Large intestine (tissue), 3 donors: ENCODE measurements at regions not wholly inside any gene's neighbourhood (a gene's known extent, or its start where the extent isn't known, plus 50 kb on each side); places are given as distances from the start of the nearest gene placed in this dataset.

Experiments used
- DNase-seq, 2 donors: peaks; one replicate each; pipeline versions ENCODE4 v3.0.0 to v3.0.0-alpha.2; 2013
- H3K27ac ChIP-seq: one replicate; pipeline ENCODE4 v1.5.1; 2013; ENCODE audit warnings: low read length
- H3K27me3 ChIP-seq: 2 replicates; pipeline ENCODE4 v1.6.1; 2013; ENCODE audit warnings: low read length; ENCODE audit not compliant: control insufficient read depth, insufficient read depth
- H3K36me3 ChIP-seq: 2 replicates; pipeline ENCODE4 v1.6.1; 2013; ENCODE audit warnings: low read length; ENCODE audit not compliant: control insufficient read depth, insufficient read depth
- H3K4me1 ChIP-seq: one replicate; pipeline ENCODE4 v1.6.1; 2013; ENCODE audit warnings: low read length; ENCODE audit not compliant: control insufficient read depth, insufficient read depth
- H3K4me3 ChIP-seq: one replicate; pipeline ENCODE4 v1.5.1; 2013; ENCODE audit warnings: low read length
- H3K9me3 ChIP-seq: one replicate; pipeline ENCODE4 v1.6.1; 2013; ENCODE audit warnings: mild to moderate bottlenecking, low read depth, low read length, moderate library complexity; ENCODE audit not compliant: control insufficient read depth
- WGBS: methylation state at CpG from one replicate; pipeline ENCODE4 v1.1.5; 2013; ENCODE audit warnings: low lambda C conversion rate; ENCODE audit not compliant: insufficient coverage; 5-methylcytosine and 5-hydroxymethylcytosine counted together

DNA sequence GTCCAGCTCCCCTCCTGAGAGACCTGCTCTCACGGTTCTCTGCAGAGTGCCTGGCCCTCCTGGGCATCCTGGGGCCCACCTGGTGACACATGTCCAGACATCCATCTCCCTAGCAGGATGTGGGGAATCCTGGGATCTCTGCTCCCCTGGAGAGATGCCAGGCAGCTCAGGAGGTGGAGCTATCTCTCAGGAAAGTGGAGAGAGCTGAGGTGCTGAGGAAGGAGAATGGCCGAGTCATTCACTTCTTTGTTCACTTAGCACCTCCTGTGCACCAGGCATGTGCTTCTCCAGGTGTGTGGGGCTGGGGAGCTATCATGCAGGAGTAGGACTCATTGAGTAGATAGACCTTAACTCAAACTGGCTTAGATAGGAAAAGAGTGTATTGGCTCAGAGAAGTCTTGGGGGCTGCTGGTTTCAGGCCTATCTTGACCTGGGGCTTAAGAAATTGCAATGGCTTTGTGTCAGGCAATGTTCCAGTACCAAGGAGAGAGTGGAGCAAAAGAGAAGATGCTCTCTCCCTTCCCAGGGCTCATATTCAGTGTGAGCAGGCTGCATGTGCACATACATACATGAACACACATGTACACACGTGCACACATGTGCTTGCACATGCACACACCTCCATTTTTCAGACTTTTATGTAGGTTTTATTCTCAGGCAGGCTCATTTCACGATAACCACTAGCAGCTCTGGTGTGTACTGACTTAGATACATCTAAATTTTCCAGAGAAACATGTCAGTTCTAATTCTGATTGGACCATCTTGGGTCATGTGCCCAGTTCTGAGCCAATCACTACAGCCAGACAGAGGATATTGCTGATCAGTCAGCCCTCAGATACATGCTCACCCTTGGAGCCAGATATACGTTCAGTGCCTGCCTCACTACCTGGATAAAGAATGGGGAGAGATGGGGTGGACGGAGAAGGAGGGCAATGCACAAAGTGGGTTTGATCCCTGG lies 437.6 kb downstream of the PTPRU start:
- H3K36me3 ChIP-seq, result no peaks in the 10 kb centered on the region
- no CpG with 5 or more reads among the region's 6 CpGs for WGBS
- no peaks in the 10 kb centered on the region for H3K9me3 ChIP-seq
- H3K4me1 ChIP-seq, result no peaks in the 10 kb centered on the region
- no peak overlapping the region for H3K4me3 ChIP-seq
- no peak overlapping the region for H3K27ac ChIP-seq
- DNase-seq, result no peak
- no peaks in the 10 kb centered on the region for H3K27me3 ChIP-seq

DNA sequence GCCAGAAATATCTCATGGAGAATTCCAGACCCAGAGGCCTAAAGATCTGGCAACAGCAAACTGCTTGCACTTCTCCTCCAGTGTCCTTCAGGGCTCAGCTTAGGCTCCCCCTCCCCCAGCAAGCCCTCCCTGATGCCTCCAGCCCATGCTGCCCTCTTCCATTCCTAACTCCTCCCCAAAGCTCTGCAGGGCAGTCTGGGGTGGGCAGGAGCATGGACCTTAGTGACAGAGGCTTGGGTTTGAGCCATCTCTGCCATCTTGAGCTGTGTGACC lies 436.8 kb downstream of the PTPRU start:
- Histone ChIP-seq H3K4me1 (no peaks in the 10 kb centered on the region), H3K27ac (no peak overlapping the region), H3K27me3 (no peaks in the 10 kb centered on the region), H3K9me3 (no peaks in the 10 kb centered on the region), H3K36me3 (no peaks in the 10 kb centered on the region), H3K4me3 (no peak overlapping the region)
- no peak for DNase-seq

DNA sequence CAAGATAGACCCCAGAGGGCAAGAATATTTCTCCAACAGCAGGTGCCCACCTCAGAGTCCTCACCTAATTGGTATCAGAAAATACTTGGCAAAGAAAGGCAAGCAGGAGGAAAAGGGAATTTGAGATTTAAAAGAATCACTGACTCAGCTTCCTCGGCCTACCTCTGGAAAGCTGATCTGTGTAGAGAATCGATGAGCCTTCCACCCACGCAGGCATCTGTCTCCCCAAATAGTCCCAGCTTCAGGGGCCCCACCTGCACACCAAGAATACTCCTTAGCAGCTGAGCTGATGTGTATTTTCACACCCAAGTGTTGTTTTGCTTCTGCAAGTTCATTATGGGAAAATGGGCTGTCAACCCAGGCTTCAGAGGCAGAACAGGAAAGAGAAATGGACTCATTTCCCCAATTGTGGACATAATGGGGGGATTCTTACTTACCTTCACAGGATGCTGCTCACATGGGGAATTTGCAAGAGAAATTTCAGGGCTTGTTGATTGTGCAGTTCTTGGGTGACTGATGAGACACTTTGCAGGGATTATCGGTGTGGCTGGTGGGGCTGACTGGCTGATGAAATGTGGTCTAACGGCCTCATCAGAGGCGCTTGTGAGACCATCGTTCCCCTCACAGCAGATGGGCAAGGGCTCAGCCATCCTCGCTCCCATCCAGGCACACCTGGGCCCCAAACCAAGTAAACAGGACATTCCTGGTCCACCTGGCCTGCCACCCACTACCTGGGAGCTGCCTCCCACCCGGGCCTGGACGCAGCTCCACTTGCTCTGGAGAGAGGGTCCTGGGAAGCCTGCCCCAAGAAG lies 436.3 kb downstream of the PTPRU start:
- Histone ChIP-seq H3K27ac (no peak overlapping the region), H3K9me3 (no peaks in the 10 kb centered on the region), H3K4me1 (no peaks in the 10 kb centered on the region), H3K4me3 (no peak overlapping the region), H3K27me3 (no peaks in the 10 kb centered on the region), H3K36me3 (no peaks in the 10 kb centered on the region)
- no peak for DNase-seq
- WGBS, result no CpG with 5 or more reads among the region's 10 CpGs

DNA sequence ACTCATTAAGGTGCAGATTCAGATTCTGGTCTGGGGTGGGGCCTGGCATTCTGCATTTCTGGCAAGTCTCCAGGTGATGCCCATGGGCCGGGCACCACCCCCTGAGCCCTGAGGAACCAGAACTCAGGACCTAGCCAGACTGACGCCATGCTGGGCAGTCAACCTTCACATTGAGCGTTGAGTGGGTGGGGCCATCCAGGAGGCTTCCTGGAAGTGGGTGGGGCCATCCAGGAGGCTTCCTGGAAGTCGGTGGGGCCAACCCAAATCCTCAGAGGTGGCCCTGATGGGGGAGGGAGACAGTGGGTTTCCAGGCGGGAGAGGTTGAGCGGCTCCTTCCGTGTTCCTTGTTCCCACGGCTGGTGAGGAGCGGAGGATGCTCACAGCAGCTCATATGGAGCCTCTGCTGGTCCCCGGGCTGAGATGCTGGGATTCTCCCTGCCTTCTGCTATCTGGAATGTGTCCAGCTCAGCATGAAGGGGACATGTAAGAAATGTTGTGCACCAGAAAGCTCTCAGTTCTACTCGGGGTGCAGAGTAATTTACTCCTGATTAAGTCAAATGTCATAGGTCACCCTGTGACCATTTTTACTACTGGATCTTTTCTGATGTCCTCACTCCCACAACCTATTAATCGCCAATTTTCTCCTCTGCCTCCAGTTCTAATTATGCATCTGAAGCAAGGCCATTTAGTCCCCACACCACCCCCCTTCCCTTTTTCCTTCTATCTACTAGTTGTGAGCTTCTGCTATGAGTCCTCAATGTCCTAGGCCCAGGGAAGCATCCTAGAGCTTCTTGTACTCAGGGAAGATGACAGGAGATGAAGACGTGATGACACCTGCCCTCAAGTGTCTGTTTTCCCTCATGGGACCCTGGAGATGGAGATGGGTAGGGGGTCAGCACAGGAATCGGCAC lies 435.4 kb downstream of the PTPRU start:
- Histone ChIP-seq H3K27me3 (no peaks in the 10 kb centered on the region), H3K27ac (no peak overlapping the region), H3K4me3 (no peak overlapping the region), H3K36me3 (no peaks in the 10 kb centered on the region), H3K4me1 (no peaks in the 10 kb centered on the region), H3K9me3 (no peaks in the 10 kb centered on the region)
- no CpG with 5 or more reads among the region's 14 CpGs for whole genome bisulfite sequencing
- no peak for DNase-seq

DNA sequence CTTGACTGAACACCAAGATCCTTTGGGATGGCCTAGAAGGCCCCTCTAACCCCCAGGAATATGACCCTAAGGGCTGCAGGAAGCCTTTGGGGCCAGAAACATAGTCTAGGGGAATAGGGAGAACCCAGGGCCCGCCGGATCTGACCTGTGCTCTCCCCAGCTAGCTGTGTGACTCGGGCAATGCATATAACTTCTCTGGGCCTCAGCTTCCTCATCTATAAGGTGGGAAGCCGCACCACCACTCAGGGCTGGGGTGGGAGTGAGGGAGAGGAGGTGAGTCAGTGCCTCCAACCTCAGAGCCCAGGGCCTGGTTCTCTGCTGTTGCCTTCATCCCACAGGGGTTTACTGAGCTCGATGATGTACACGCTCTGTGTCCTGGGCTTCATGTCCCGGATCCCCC lies 434.4 kb downstream of the PTPRU start:
- no CpG with 5 or more reads among the region's 7 CpGs for WGBS
- no peak for DNase-seq

DNA sequence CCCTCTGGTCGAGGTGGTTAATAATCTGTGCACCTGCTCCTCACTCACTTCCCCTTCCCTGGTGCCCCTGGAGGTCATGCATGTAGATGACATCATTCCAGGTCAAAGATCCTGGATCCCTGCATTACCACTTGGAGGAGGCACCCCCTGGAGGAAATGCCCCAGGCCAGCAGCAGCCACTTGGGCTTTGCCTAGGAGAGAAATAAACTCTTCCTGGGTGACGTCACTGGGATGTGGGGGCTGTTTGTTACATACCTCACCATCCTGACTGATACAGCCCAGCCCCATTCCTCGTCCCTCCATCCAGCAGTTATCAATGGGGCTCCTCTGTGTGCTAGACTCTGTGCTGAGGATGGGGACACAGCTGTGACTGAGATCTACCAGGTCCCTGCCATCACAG lies 433.6 kb downstream of the PTPRU start:
- Histone ChIP-seq H3K36me3 (no peaks in the 10 kb centered on the region), H3K27ac (no peak overlapping the region), H3K4me1 (no peaks in the 10 kb centered on the region), H3K27me3 (peaks cover 3% of the 10 kb centered on the region), H3K9me3 (no peaks in the 10 kb centered on the region), H3K4me3 (no peak overlapping the region)
- WGBS, result no CpG with 5 or more reads among the region's 3 CpGs
- no peak for DNase-seq

More for the DNA sequence above, 434.4 kb downstream of the PTPRU start:
- Histone ChIP-seq H3K27ac (no peak overlapping the region), H3K9me3 (no peaks in the 10 kb centered on the region), H3K4me1 (no peaks in the 10 kb centered on the region), H3K36me3 (no peaks in the 10 kb centered on the region), H3K4me3 (no peak overlapping the region), H3K27me3 (no peaks in the 10 kb centered on the region)

DNA sequence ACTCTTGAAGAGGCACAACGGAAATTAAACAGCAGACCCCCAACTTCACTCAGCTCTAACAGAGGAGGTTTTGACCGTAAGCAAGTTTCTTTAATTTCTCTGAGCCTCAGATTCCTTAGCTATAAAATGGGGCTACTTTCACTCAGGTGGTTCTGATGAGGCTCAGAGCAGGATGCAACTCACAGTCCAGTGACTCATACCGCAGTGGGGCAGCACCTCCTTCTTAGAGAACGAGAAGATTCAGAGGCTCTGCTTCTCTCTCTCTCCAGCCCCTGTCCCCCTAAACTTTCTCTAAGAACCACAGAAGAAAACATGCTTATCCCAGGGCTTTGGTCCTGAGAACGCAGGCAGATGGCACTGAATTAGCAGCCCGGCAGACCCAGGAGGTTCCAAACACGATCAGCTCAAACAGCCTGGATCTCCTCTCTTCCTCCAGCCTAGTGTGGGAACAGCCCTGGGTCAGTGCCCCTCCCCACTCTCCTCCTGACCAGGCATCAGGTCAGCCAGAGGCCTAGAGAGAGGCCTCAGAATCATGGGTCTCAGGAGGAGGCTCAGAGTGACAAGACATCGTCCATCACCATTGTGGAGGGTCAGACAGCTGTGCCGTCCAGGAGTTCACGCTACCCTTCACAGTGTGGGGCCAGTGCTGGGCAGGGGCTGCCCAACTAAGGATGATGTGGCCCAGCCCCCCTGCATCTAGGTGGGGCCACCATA lies 433.0 kb downstream of the PTPRU start:
- Histone ChIP-seq H3K36me3 (no peaks in the 10 kb centered on the region), H3K27me3 (peaks cover 3% of the 10 kb centered on the region), H3K4me3 (no peak overlapping the region), H3K9me3 (no peaks in the 10 kb centered on the region), H3K27ac (no peak overlapping the region), H3K4me1 (no peaks in the 10 kb centered on the region)
- no peak for DNase-seq
- WGBS, result no CpG with 5 or more reads among the region's 10 CpGs

DNA sequence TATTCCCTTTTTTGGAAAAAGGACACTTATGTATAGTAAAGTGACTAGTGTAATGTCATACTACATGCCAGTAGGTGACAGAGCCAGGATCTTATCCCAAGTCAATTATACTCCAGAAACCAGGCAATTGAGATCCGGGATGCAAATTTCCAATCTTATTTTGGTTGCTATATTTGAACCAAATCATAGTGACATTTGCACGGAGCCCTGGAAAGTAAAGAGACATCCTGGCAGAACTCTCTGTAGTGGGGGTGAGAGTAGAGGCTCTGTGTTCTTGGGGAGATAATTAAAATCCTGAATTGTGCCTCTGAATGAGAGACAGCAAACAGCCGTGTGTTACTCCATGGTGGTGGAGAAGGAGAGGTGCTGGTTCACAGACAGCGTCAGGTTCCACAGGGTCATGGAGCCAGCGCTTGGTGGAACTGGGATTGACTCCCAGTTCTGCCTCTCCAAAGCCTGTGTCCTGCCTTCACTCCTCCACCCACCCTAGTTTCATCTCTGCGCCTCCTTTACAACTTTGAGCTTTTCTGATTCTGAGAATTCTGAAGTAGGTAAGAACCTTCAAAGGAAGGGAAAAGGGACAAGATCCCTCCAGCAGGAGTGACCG lies 432.3 kb downstream of the PTPRU start:
- Histone ChIP-seq H3K4me3 (no peak overlapping the region), H3K9me3 (no peaks in the 10 kb centered on the region), H3K4me1 (no peaks in the 10 kb centered on the region), H3K27ac (no peak overlapping the region), H3K36me3 (no peaks in the 10 kb centered on the region), H3K27me3 (peaks cover 3% of the 10 kb centered on the region)
- WGBS, result no CpG with 5 or more reads among the region's 7 CpGs
- DNase-seq, result no peak

DNA sequence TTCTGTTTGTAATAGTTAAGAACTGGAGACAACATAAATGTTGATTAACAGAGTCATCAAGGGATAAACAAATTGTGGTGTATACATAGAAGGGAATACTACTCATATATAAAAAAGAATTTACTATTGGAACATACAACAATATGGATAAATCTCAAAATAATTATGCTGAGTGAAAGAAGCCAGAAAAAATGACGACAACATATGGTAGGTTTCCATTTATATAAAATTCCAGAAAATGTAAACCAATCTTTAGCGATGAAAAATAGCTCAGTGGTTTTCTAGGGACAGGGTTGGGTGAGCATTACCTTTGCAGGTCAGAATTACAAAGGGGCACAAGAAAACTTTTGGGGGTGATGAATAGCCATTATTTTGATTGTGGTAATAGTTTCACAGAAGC lies 431.6 kb downstream of the PTPRU start:
- H3K27me3 ChIP-seq, result peaks cover 3% of the 10 kb centered on the region
- DNase-seq, result no peak
- no peaks in the 10 kb centered on the region for H3K36me3 ChIP-seq
- H3K27ac ChIP-seq, result no peak overlapping the region
- 60% methylated on average over 1 of the region's 2 CpGs for WGBS
- H3K9me3 ChIP-seq, result no peaks in the 10 kb centered on the region
- no peaks in the 10 kb centered on the region for H3K4me1 ChIP-seq
- no peak overlapping the region for H3K4me3 ChIP-seq
